ENCODE measurements at regions not wholly inside any gene's neighbourhood (a gene's known extent, or its start where the extent isn't known, plus 50 kb on each side); places are given as distances from the start of the nearest gene placed in this dataset.

GRCh38 chr14:66414511-66414910 is 71.7 kb upstream of the CCDC196 start:
- TF ChIP-seq CTCF (conservative IDR thresholded peaks at IDR 0.05 in 1 of 2, IDR thresholded peaks at IDR 0.05 in 1 of 2; ENCODE audit: low read depth in 1 of 2, low read length in 2 of 2) = no peak
- TF ChIP-seq EZH2 (IDR thresholded peaks at IDR 0.05; ENCODE audit: low read length, missing control alignments) = no peak

Data from fibroblast of lung (primary cell).